ENCODE measurements at regions not wholly inside any gene's neighbourhood (a gene's known extent, or its start where the extent isn't known, plus 50 kb on each side); places are given as distances from the start of the nearest gene placed in this dataset.

DNA sequence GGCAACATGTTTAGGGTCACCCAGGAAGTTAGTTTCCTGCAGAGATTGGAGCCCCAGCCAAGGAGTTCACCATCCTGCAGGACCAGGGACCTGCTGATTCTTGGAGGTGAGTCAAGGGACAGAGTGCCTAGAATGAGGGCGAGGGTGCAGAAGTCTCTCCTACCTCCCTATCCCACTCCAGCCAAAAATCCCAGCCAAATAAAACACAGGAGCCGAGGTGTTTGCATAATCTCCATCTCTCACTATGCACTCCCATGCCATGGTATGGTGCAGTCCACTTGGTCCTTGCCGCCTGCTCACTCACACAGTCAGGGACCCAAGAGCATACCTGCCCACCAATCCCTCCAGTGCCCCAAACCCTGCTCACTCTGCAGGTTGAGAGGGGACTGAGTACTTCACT is 294.2 kb downstream of the UACA start:
- TF ChIP-seq, protein P1, sequence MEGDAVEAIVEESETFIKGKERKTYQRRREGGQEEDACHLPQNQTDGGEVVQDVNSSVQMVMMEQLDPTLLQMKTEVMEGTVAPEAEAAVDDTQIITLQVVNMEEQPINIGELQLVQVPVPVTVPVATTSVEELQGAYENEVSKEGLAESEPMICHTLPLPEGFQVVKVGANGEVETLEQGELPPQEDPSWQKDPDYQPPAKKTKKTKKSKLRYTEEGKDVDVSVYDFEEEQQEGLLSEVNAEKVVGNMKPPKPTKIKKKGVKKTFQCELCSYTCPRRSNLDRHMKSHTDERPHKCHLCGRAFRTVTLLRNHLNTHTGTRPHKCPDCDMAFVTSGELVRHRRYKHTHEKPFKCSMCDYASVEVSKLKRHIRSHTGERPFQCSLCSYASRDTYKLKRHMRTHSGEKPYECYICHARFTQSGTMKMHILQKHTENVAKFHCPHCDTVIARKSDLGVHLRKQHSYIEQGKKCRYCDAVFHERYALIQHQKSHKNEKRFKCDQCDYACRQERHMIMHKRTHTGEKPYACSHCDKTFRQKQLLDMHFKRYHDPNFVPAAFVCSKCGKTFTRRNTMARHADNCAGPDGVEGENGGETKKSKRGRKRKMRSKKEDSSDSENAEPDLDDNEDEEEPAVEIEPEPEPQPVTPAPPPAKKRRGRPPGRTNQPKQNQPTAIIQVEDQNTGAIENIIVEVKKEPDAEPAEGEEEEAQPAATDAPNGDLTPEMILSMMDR (IDR thresholded peaks at IDR 0.05), result no peak
- TF ChIP-seq POLR2A (IDR thresholded peaks at IDR 0.05) (no peak), POLR2AphosphoS5 (IDR thresholded peaks at IDR 0.05; ENCODE audit: insufficient read depth in 1 of 2, low read depth in 1 of 2) (no peak)
